Mononuclear cell (primary cell): ENCODE measurements at regions not wholly inside any gene's neighbourhood (a gene's known extent, or its start where the extent isn't known, plus 50 kb on each side); places are given as distances from the start of the nearest gene placed in this dataset.

Experiments used
- H3K27me3 ChIP-seq: 2 replicates; pipeline ENCODE4 v1.6.0; 2011; ENCODE audit warnings: low read length, control low read depth; ENCODE audit not compliant: insufficient read depth
- H3K4me1 ChIP-seq: 2 replicates; pipeline ENCODE4 v1.5.1; 2011; ENCODE audit warnings: mild to moderate bottlenecking, low read length, control low read depth; ENCODE audit not compliant: insufficient read depth
- H3K4me3 ChIP-seq: 2 replicates; pipeline ENCODE4 v1.5.1; 2011; ENCODE audit warnings: mild to moderate bottlenecking, low read length, moderate library complexity
- H3K9me3 ChIP-seq: 2 replicates; pipeline ENCODE4 v1.5.1; 2011; ENCODE audit warnings: low read depth, mild to moderate bottlenecking, control low read depth, low read length

GRCh38 chrX:9205599-9206223 lies 171.8 kb upstream of the FAM9B start:
- no peaks in the 10 kb centered on the region for H3K4me1 ChIP-seq
- no peaks in the 10 kb centered on the region for H3K27me3 ChIP-seq
- H3K9me3 ChIP-seq, result no peaks in the 10 kb centered on the region
- no peak overlapping the region for H3K4me3 ChIP-seq

- H3K27me3 ChIP-seq, result no peaks in the 10 kb centered on the region
- H3K4me1 ChIP-seq, result no peaks in the 10 kb centered on the region
- no peaks in the 10 kb centered on the region for H3K9me3 ChIP-seq
- no peak overlapping the region for H3K4me3 ChIP-seq
These were observed 173.2 kb upstream of the FAM9B start for GRCh38 chrX:9207142-9207541.

- no peak overlapping the region for H3K4me3 ChIP-seq
- H3K4me1 ChIP-seq, result no peaks in the 10 kb centered on the region
- no peaks in the 10 kb centered on the region for H3K9me3 ChIP-seq
- no peaks in the 10 kb centered on the region for H3K27me3 ChIP-seq
These were observed 177.3 kb upstream of the FAM9B start for GRCh38 chrX:9211269-9211668.

- no peaks in the 10 kb centered on the region for H3K9me3 ChIP-seq
- H3K4me3 ChIP-seq, result no peak overlapping the region
- H3K27me3 ChIP-seq, result no peaks in the 10 kb centered on the region
- H3K4me1 ChIP-seq, result no peaks in the 10 kb centered on the region
These were observed 187.9 kb upstream of the FAM9B start for GRCh38 chrX:9221781-9222180.

- no peaks in the 10 kb centered on the region for H3K27me3 ChIP-seq
- H3K9me3 ChIP-seq, result no peaks in the 10 kb centered on the region
- H3K4me3 ChIP-seq, result no peak overlapping the region
- H3K4me1 ChIP-seq, result no peaks in the 10 kb centered on the region
These were observed 188.4 kb upstream of the FAM9B start for GRCh38 chrX:9222299-9222698.

GRCh38 chrX:9227276-9227675 lies 193.3 kb upstream of the FAM9B start:
- Histone ChIP-seq H3K4me1 (no peaks in the 10 kb centered on the region), H3K4me3 (no peak overlapping the region), H3K27me3 (no peaks in the 10 kb centered on the region), H3K9me3 (no peaks in the 10 kb centered on the region)

GRCh38 chrX:9231491-9231890 lies 197.6 kb upstream of the FAM9B start:
- Histone ChIP-seq H3K9me3 (no peaks in the 10 kb centered on the region), H3K4me3 (no peak overlapping the region), H3K4me1 (no peaks in the 10 kb centered on the region), H3K27me3 (no peaks in the 10 kb centered on the region)

- Histone ChIP-seq H3K27me3 (no peaks in the 10 kb centered on the region), H3K4me3 (no peak overlapping the region), H3K4me1 (no peaks in the 10 kb centered on the region), H3K9me3 (no peaks in the 10 kb centered on the region)
These were observed 199.2 kb upstream of the FAM9B start for GRCh38 chrX:9233141-9233540.

- Histone ChIP-seq H3K4me3 (no peak overlapping the region), H3K4me1 (no peaks in the 10 kb centered on the region), H3K27me3 (no peaks in the 10 kb centered on the region), H3K9me3 (no peaks in the 10 kb centered on the region)
These were observed 200.4 kb upstream of the FAM9B start for GRCh38 chrX:9234315-9234714.

- H3K4me1 ChIP-seq, result no peaks in the 10 kb centered on the region
- no peaks in the 10 kb centered on the region for H3K27me3 ChIP-seq
- H3K4me3 ChIP-seq, result no peak overlapping the region
- H3K9me3 ChIP-seq, result no peaks in the 10 kb centered on the region
These were observed 201.8 kb upstream of the FAM9B start for GRCh38 chrX:9235722-9236121.

- Histone ChIP-seq H3K4me1 (no peaks in the 10 kb centered on the region), H3K27me3 (no peaks in the 10 kb centered on the region), H3K9me3 (no peaks in the 10 kb centered on the region), H3K4me3 (no peak overlapping the region)
These were observed 207.0 kb upstream of the FAM9B start for GRCh38 chrX:9240956-9241355.

GRCh38 chrX:9241427-9241826 lies 207.5 kb upstream of the FAM9B start:
- no peak overlapping the region for H3K4me3 ChIP-seq
- no peaks in the 10 kb centered on the region for H3K27me3 ChIP-seq
- H3K9me3 ChIP-seq, result no peaks in the 10 kb centered on the region
- no peaks in the 10 kb centered on the region for H3K4me1 ChIP-seq

- H3K4me3 ChIP-seq, result no peak overlapping the region
- H3K27me3 ChIP-seq, result no peaks in the 10 kb centered on the region
- no peaks in the 10 kb centered on the region for H3K4me1 ChIP-seq
- H3K9me3 ChIP-seq, result no peaks in the 10 kb centered on the region
These were observed 215.3 kb upstream of the FAM9B start for GRCh38 chrX:9249051-9249846.

GRCh38 chrX:9252182-9252581 lies 212.7 kb upstream of the TBL1X start:
- H3K4me3 ChIP-seq, result no peak overlapping the region
- H3K9me3 ChIP-seq, result no peaks in the 10 kb centered on the region
- H3K4me1 ChIP-seq, result no peaks in the 10 kb centered on the region
- H3K27me3 ChIP-seq, result no peaks in the 10 kb centered on the region

- H3K4me1 ChIP-seq, result no peaks in the 10 kb centered on the region
- no peak overlapping the region for H3K4me3 ChIP-seq
- no peaks in the 10 kb centered on the region for H3K27me3 ChIP-seq
- no peaks in the 10 kb centered on the region for H3K9me3 ChIP-seq
These were observed 211.6 kb upstream of the TBL1X start for GRCh38 chrX:9253211-9253610.
